Epithelial cell of proximal tubule (primary cell): ENCODE measurements at regions not wholly inside any gene's neighbourhood (a gene's known extent, or its start where the extent isn't known, plus 50 kb on each side); places are given as distances from the start of the nearest gene placed in this dataset.

Experiments used
- DNase-seq: peaks from one replicate; pipeline ENCODE4 v3.0.0-alpha.2; 2011; ENCODE audit warnings: low read depth
- H3K4me3 ChIP-seq: 2 replicates; pipeline ENCODE4 v1.5.1; 2011; ENCODE audit warnings: low read depth, mild to moderate bottlenecking, low read length
- TF ChIP-seq, protein P1 (sequence below): conservative IDR thresholded peaks from 2 replicates; pipeline ENCODE4 v1.5.1; 2012; ENCODE audit warnings: low read depth, mild to moderate bottlenecking, low read length

DNA sequence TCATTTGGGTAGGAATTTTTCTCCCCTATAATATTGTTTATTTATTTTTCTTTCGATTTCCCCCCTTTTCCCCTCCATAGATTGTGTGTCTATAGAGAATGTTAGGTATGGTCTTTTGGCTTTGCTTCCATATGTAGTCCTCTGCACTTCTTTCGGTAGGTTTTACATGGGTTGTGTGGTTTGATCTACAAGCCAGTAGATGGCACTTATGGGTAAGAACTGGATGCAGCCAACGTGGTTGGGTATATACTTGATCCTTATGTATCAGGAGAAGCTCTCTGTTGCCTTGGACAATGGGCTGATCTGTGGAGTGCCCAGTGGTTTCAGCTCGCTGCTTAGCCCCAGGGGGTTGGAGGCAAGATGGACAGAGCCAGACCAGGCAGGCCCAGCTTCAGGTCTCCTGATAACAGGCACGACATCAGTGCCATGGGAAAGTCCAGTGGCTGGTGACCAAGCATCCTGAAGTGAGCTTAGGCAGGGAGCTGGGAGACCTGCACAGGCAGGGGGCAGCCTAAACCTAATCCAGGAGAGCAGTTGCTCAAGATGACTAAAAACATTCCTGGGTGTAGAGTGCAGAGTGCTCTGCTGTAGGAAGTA, 488.3 kb downstream of the CCDC85A start:
- TF ChIP-seq, protein P1, sequence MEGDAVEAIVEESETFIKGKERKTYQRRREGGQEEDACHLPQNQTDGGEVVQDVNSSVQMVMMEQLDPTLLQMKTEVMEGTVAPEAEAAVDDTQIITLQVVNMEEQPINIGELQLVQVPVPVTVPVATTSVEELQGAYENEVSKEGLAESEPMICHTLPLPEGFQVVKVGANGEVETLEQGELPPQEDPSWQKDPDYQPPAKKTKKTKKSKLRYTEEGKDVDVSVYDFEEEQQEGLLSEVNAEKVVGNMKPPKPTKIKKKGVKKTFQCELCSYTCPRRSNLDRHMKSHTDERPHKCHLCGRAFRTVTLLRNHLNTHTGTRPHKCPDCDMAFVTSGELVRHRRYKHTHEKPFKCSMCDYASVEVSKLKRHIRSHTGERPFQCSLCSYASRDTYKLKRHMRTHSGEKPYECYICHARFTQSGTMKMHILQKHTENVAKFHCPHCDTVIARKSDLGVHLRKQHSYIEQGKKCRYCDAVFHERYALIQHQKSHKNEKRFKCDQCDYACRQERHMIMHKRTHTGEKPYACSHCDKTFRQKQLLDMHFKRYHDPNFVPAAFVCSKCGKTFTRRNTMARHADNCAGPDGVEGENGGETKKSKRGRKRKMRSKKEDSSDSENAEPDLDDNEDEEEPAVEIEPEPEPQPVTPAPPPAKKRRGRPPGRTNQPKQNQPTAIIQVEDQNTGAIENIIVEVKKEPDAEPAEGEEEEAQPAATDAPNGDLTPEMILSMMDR = no peak
- no peak overlapping the region for H3K4me3 ChIP-seq
- no peak for DNase-seq

DNA sequence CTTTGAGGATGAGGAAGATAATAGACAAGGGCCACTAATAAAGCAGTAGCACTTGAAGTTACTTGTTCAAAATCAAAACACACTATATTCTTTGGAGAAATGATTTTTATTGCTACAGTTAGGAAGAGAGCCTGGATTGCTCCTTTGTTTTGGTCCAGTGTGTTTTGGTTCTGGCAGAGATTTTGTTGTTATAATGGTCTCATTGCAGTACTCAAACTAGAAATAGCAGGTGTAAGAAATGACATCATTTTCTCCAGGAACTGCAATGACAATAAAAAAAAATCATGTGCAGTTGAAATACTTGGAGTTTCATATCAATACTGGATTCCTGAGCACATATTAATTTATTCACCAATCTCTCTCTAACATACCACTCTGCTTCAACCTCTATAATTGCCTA, 490.3 kb downstream of the CCDC85A start:
- TF ChIP-seq, protein P1 = no peak
- H3K4me3 ChIP-seq = no peak overlapping the region
- no peak for DNase-seq

DNA sequence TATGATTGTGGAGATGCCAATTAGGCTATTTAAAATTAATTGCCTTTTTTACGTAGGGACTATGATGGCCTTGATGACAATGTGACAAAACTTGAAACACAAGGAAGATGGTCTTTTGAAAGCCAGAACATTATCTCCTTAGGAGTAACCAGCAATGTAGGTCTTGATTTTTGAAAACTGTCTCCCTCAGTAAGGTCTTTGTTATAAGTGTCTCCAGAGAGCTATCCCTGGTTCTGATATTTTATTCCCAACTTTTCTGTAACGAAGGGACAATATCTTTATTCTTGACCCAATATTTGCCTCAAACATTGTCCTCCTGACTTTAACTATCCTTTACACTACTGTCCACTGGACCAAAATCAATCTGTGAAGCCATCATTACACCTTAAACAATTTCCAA, 493.2 kb downstream of the CCDC85A start:
- no peak for DNase-seq
- H3K4me3 ChIP-seq = no peak overlapping the region
- TF ChIP-seq, protein P1 = no peak

DNA sequence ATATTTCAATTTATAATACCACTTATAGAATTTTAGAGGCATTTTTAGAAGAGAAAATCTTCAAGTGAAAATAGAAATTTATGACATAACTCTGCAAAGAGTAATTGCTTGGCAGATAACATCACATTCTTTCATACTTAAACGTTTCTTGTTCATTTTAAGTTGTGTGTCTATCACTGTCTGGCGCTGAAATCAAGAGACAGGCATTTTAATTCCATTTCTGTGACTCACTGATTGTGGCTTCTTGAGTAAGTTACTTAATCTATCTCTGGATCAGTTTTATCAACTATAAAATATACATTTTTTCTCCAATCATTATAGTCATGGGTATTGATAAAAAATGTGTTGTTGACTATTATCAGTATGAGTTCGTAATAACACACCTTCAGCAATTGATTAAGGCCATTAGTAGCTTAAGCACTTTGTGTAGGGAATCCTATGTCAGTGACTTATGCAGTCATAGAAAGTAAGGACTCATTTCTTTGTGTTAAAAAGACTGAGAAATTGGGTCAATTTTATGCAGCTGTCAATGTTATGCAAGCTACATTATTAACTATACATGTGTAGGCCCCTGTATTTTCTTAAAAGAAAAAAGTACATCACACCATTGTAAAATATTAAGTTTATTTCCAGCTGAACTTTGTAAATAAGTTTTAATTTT, 497.3 kb downstream of the CCDC85A start:
- no peak overlapping the region for H3K4me3 ChIP-seq
- TF ChIP-seq, protein P1 = no peak
- DNase-seq = no peak

DNA sequence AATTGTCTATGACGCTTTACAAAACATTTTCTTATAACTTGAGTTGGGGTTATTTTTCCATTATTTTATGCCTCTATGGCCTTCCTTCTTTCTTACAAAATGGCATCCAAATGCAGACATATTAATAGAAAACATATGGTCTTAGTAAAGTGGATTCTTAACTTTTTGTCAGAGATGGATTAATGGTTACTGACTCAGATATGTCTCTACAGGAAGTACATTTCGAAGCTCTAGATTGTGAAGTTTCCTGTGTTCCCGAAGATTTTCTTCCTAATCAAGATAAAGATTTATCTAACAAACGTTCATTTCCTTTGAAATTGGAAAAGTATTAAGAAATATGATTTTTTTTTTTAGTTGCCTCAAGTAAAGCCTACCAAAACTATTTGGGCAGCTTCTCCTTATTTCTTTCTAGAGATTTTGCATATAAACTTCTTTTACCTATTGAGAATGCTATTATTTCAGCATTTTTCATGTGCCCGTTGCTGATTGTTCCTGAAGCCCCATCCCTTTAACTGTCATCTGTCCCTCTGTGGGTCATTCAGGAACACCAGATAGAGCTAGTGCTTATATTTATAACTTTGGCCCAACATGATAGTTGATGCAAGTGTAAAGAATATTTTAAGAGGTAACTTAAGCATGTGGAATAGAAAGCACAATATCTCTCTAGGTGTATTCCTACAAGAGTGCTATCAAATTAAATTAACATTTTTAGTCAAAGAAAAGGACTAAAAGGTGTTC, 498.0 kb downstream of the CCDC85A start:
- TF ChIP-seq, protein P1 = no peak
- H3K4me3 ChIP-seq = no peak overlapping the region
- DNase-seq = no peak

DNA sequence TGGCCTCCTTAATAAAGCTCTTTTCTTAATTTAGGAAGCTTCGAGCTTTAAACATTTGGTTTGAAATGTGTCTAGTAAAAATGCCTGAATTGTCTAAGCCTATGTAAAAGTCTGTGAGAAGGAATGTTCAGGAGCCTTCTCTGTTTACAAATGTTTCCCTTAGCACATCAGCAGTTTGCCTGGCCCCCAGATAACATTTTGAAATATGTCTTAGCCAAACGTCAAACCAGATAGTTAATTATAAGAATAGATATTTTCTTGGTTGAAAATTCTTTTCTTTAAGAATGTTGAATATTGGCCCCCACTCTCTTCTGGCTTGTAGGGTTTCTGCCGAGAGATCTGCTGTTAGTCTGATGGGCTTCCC, 498.6 kb downstream of the CCDC85A start:
- TF ChIP-seq, protein P1 = no peak
- no peak for DNase-seq
- H3K4me3 ChIP-seq = no peak overlapping the region
